Hepatocyte (in vitro differentiated cells): ENCODE measurements at regions not wholly inside any gene's neighbourhood (a gene's known extent, or its start where the extent isn't known, plus 50 kb on each side); places are given as distances from the start of the nearest gene placed in this dataset.

Experiments
- CTCF ChIP-seq: fragments of 200-600 bp; sonication (generic); IDR thresholded peaks from 2 replicates; pipeline ENCODE4 v1.5.1; 2016; ENCODE audit warnings: antibody characterized with exemption, mild to moderate bottlenecking; ENCODE audit not compliant: poor library complexity
- EZH2 ChIP-seq: fragments of 200-600 bp; sonication (generic); IDR thresholded peaks from 2 replicates; pipeline ENCODE4 v1.6.1; 2016; ENCODE audit warnings: antibody characterized with exemption, mild to moderate bottlenecking, borderline replicate concordance
- EZH2phosphoT487 ChIP-seq: fragments of 200-600 bp; sonication (generic); IDR thresholded peaks from one replicate; pipeline ENCODE4 v1.6.1; 2018; ENCODE audit warnings: antibody characterized with exemption, mild to moderate bottlenecking, low read depth, moderate library complexity; ENCODE audit not compliant: unreplicated experiment, severe bottlenecking

GRCh38 chr2:15693382-15693781, 101.7 kb downstream of the DDX1 start:
- TF ChIP-seq EZH2phosphoT487 (no peak), CTCF (no peak), EZH2 (no peak)
